Endothelial cell of umbilical vein (primary cell): ENCODE measurements at regions not wholly inside any gene's neighbourhood (a gene's known extent, or its start where the extent isn't known, plus 50 kb on each side); places are given as distances from the start of the nearest gene placed in this dataset.

Experiments used
- BruUV-seq: library from RNA; stranded (reverse); fragments of 400-500 nt; replicated peaks from 2 replicates; lab custom pipeline; 2021; lab: Mats Ljungman, UMichigan
- CTCF ChIA-PET: fragments of 300-600, 350-600 bp; sonication (Branson Sonifier 250); formaldehyde crosslinking; loops from one replicate; lab custom pipeline; 2021; ENCODE audit warnings: antibody characterized with exemption, inconsistent platforms; lab: Charles Lee
- POLR2A ChIA-PET: fragments of 300-600, 350-600 bp; sonication (Branson Sonifier 250); formaldehyde crosslinking; loops from one replicate; lab custom pipeline; 2021; ENCODE audit warnings: antibody characterized with exemption, inconsistent platforms; lab: Charles Lee
- DNase-seq: peaks from one replicate; pipeline ENCODE4 v3.0.0-alpha.2; 2011; ENCODE audit warnings: low read depth, low spot score
- FAIRE-seq: peaks from 2 replicates; lab custom pipeline; 2011; peaks lifted over from hg19 to GRCh38; lab: Jason Lieb, UNC
- H2AFZ ChIP-seq: 2 replicates; pipeline ENCODE4 v1.6.0; 2012; ENCODE audit warnings: low read depth, low read length, control low read depth, inconsistent platforms
- H3K27ac ChIP-seq: 2 replicates; pipeline ENCODE4 v1.5.1; 2011; ENCODE audit warnings: low read depth, mild to moderate bottlenecking, control low read depth, low read length, moderate library complexity; ENCODE audit not compliant: insufficient read depth
- H3K27me3 ChIP-seq, 2 experiments: 2 replicates each; pipeline versions ENCODE4 v1.6.0 to v1.6.1; 2011; ENCODE audit warnings: low read length in 2 of 2, mixed read lengths in 1 of 2; ENCODE audit not compliant: control insufficient read depth in 2 of 2, insufficient read depth in 2 of 2
- H3K36me3 ChIP-seq, 2 experiments: 2 replicates in 1 of 2; 3 replicates in 1 of 2; pipeline ENCODE4 v1.5.1; 2011; ENCODE audit warnings: low read length in 2 of 2, mild to moderate bottlenecking in 1 of 2, moderate library complexity in 1 of 2; ENCODE audit not compliant: control insufficient read depth in 2 of 2, insufficient read depth in 2 of 2; ENCODE audit errors: extremely low read depth in 1 of 2
- H3K4me1 ChIP-seq: 3 replicates; pipeline ENCODE4 v1.5.1; 2011; ENCODE audit warnings: mild to moderate bottlenecking, low read length; ENCODE audit not compliant: control insufficient read depth, insufficient read depth; ENCODE audit errors: extremely low read depth
- H3K4me2 ChIP-seq: 2 replicates; pipeline ENCODE4 v1.6.1; 2011; ENCODE audit warnings: low read length, control low read depth, mixed read lengths; ENCODE audit not compliant: insufficient read depth
- H3K4me3 ChIP-seq, 3 experiments: fragments of 200-600 bp in 1 of 3; sonication (generic), shearing (Covaris generic) in 1 of 3; replicated peaks in 1 of 3; 2 replicates each; pipeline ENCODE4 v1.5.1; 2011 to 2016; ENCODE audit warnings: control low read depth in 3 of 3, low read length in 3 of 3, mild to moderate bottlenecking in 2 of 3, inconsistent platforms in 1 of 3, low read depth in 1 of 3, moderate library complexity in 1 of 3; ENCODE audit not compliant: insufficient read depth in 1 of 3
- H3K79me2 ChIP-seq: 2 replicates; pipeline ENCODE4 v1.6.0; 2012; ENCODE audit warnings: low read length, inconsistent platforms; ENCODE audit not compliant: control insufficient read depth, insufficient read depth
- H3K9ac ChIP-seq: replicated peaks from 2 replicates; pipeline ENCODE3; 2011; ENCODE audit warnings: low read length, control low read depth; ENCODE audit not compliant: insufficient read depth; ENCODE audit errors: extremely low read depth
- H3K9me1 ChIP-seq: replicated peaks from 3 replicates; pipeline ENCODE4 v1.6.0; 2011; ENCODE audit warnings: mild to moderate bottlenecking, low read length; ENCODE audit not compliant: control insufficient read depth, insufficient read depth; ENCODE audit errors: extremely low read depth
- H3K9me3 ChIP-seq: replicated peaks from 2 replicates; pipeline ENCODE4 v1.5.1; 2012; ENCODE audit warnings: low read length, inconsistent platforms; ENCODE audit not compliant: control insufficient read depth, insufficient read depth
- H4K20me1 ChIP-seq: replicated peaks from 2 replicates; pipeline ENCODE3; 2011; ENCODE audit warnings: mild to moderate bottlenecking, low read length; ENCODE audit not compliant: control insufficient read depth, insufficient read depth; ENCODE audit errors: extremely low read depth
- EZH2 ChIP-seq: IDR thresholded peaks from 2 replicates; pipeline ENCODE4 v1.6.1; 2012; ENCODE audit warnings: borderline replicate concordance, low read depth, mild to moderate bottlenecking, moderate library complexity, low read length, inconsistent platforms; ENCODE audit not compliant: severe bottlenecking
- FOS ChIP-seq: IDR thresholded peaks from 2 replicates; pipeline ENCODE4 v1.6.1; 2011; ENCODE audit warnings: mild to moderate bottlenecking, low read length, moderate library complexity, borderline replicate concordance; ENCODE audit not compliant: insufficient read depth
- GATA2 ChIP-seq: IDR thresholded peaks from 2 replicates; pipeline ENCODE4 v1.7.0; 2011; ENCODE audit warnings: low read depth, mild to moderate bottlenecking, moderate library complexity, mixed read lengths, low read length; ENCODE audit not compliant: insufficient read length, insufficient read depth
- JUN ChIP-seq: IDR thresholded peaks from 2 replicates; pipeline ENCODE4 v1.6.1; 2011; ENCODE audit warnings: borderline replicate concordance, low read depth; ENCODE audit not compliant: insufficient read length, insufficient read depth
- MYC ChIP-seq: IDR thresholded peaks from one replicate; pipeline ENCODE4 v1.6.1; 2011; ENCODE audit warnings: mild to moderate bottlenecking, low read depth, low read length
- POLR2A ChIP-seq: IDR thresholded peaks from 2 replicates; pipeline ENCODE4 v1.6.1; 2012; ENCODE audit warnings: low read depth, mild to moderate bottlenecking, control low read depth, low read length
- POLR2AphosphoS5 ChIP-seq: IDR thresholded peaks from 2 replicates; pipeline ENCODE4 v1.6.1; 2012; ENCODE audit warnings: low read depth, mild to moderate bottlenecking, control low read depth, low read length, moderate library complexity; ENCODE audit not compliant: insufficient read depth
- dilution Hi-C: fragments of 300-500 bp; cut with MboI; formaldehyde crosslinking; loops from one replicate; pipeline ENCODE4 v1.15.0; 2019; ENCODE audit warnings: low sequenced_read_pairs; ENCODE audit not compliant: extremely low pct_ligation_motif_present
- intact Hi-C: fragments of 100-400 bp; cut with micrococcal nuclease; formaldehyde crosslinking; loops from one replicate; pipeline ENCODE4 v1.10.0; 2022
- TF ChIP-seq, protein P1 (sequence below): IDR thresholded peaks from 2 replicates; pipeline ENCODE4 v1.6.1; 2011; ENCODE audit not compliant: insufficient read depth, insufficient read length
- TF ChIP-seq, protein P2 (sequence below), 2 donors: IDR thresholded peaks; 1 replicate in 1 of 2; 2 replicates in 1 of 2; pipeline ENCODE4 v1.5.1; 2011; ENCODE audit warnings: low read length in 2 of 2, mild to moderate bottlenecking in 2 of 2, moderate library complexity in 2 of 2, control low read depth in 1 of 2, inconsistent platforms in 1 of 2, low read depth in 1 of 2; ENCODE audit not compliant: insufficient read depth in 1 of 2; ENCODE audit errors: extremely low read depth in 1 of 2

DNA sequence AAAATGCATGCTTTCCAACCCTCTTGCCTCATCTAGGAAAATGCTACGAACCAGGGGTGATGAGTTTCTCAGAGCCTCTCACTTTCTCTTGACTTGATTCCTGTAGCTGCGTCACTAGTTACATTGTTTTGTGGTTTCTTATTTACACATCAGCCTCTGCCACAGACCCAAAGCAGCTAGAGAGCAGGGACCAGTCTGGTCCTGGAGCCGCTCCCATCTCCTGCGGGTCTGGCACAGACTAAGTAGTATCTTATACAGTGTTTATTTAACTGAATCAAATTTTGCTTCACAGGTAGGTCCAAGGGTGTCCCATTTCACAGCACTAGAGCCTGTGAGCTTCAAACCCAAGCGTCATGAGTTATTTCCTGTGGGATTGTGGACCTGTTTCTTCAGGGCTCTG lies 310.5 kb downstream of the MYCN start:
- intact Hi-C loops = no loop called here
- no peak for FAIRE-seq
- H3K27ac ChIP-seq = no peak overlapping the region

GRCh38 chr2:16250466-16250865 lies 310.1 kb downstream of the MYCN start:
- Histone ChIP-seq H3K9me3 (no peaks in the 10 kb centered on the region), H3K79me2 (no peaks in the 10 kb centered on the region), H2AFZ (no peak overlapping the region), H3K36me3 (no peaks in the 10 kb centered on the region), H3K4me2 (no peak overlapping the region), H4K20me1 (no peaks in the 10 kb centered on the region), H3K9me1 (no peaks in the 10 kb centered on the region), H3K4me3 (no peak overlapping the region), H3K27me3 (no peaks in the 10 kb centered on the region), H3K9ac (no peak overlapping the region), H3K27ac (no peak overlapping the region), H3K4me1 (no peaks in the 10 kb centered on the region)
- DNase-seq (no peak), FAIRE-seq (no peak)
- dilution Hi-C loops (no loop called here), intact Hi-C loops (no loop called here)
- TF ChIP-seq MYC (no peak), JUN (no peak), GATA2 (no peak), POLR2A (no peak), POLR2AphosphoS5 (no peak), EZH2 (no peak), FOS (no peak)
- TF ChIP-seq, protein P1, sequence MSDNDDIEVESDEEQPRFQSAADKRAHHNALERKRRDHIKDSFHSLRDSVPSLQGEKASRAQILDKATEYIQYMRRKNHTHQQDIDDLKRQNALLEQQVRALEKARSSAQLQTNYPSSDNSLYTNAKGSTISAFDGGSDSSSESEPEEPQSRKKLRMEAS = no peak
- TF ChIP-seq, protein P2, sequence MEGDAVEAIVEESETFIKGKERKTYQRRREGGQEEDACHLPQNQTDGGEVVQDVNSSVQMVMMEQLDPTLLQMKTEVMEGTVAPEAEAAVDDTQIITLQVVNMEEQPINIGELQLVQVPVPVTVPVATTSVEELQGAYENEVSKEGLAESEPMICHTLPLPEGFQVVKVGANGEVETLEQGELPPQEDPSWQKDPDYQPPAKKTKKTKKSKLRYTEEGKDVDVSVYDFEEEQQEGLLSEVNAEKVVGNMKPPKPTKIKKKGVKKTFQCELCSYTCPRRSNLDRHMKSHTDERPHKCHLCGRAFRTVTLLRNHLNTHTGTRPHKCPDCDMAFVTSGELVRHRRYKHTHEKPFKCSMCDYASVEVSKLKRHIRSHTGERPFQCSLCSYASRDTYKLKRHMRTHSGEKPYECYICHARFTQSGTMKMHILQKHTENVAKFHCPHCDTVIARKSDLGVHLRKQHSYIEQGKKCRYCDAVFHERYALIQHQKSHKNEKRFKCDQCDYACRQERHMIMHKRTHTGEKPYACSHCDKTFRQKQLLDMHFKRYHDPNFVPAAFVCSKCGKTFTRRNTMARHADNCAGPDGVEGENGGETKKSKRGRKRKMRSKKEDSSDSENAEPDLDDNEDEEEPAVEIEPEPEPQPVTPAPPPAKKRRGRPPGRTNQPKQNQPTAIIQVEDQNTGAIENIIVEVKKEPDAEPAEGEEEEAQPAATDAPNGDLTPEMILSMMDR (IDR thresholded peaks at IDR 0.05; ENCODE audit: extremely low read depth in 1 of 2, insufficient read depth in 1 of 2, low read depth in 1 of 2, low read length in 2 of 2) = no peak
- CTCF ChIA-PET = no interaction called here
- BruUV-seq = no TSS peak
- POLR2A ChIA-PET = no interaction called here

More for the DNA sequence above, 310.5 kb downstream of the MYCN start:
- DNase-seq = no peak
- H3K27me3 ChIP-seq = no peaks in the 10 kb centered on the region
- TF ChIP-seq, protein P1 = no peak
- no peak for TF ChIP-seq JUN
- no peak for TF ChIP-seq POLR2A
- TF ChIP-seq EZH2 = no peak
- no peak for TF ChIP-seq FOS
- no peak for TF ChIP-seq MYC
- TF ChIP-seq POLR2AphosphoS5 = no peak
- BruUV-seq = no TSS peak
- H2AFZ ChIP-seq = no peak overlapping the region
- no peaks in the 10 kb centered on the region for H3K9me3 ChIP-seq
- H3K4me3 ChIP-seq = no peak overlapping the region
- ChIA-PET POLR2A (no interaction called here), CTCF (no interaction called here)
- H3K79me2 ChIP-seq = no peaks in the 10 kb centered on the region
- H3K9me1 ChIP-seq = no peaks in the 10 kb centered on the region
- no peak overlapping the region for H3K4me2 ChIP-seq
- no peaks in the 10 kb centered on the region for H3K36me3 ChIP-seq
- no peaks in the 10 kb centered on the region for H4K20me1 ChIP-seq
- dilution Hi-C loops = no loop called here
- H3K4me1 ChIP-seq = no peaks in the 10 kb centered on the region
- H3K9ac ChIP-seq = no peak overlapping the region
